Body of pancreas (tissue), 4 donors: ENCODE measurements at regions not wholly inside any gene's neighbourhood (a gene's known extent, or its start where the extent isn't known, plus 50 kb on each side); places are given as distances from the start of the nearest gene placed in this dataset.

ENCODE experiments used
- ATAC-seq: fragments of 150-250 bp; one replicate; pipeline ENCODE4 v1.9.1; 2016
- DNase-seq, 4 donors: peaks; one replicate each; pipeline ENCODE4 v3.0.0-alpha.2; 2019
- H3K27ac ChIP-seq, 4 donors: fragments of 200-600 bp; sonication (generic); 1 replicate in 3 of 4; 2 replicates in 1 of 4; pipeline versions ENCODE4 v1.5.1 to v1.6.1; 2016 to 2019; ENCODE audit warnings: mild to moderate bottlenecking in 1 of 4, mixed read lengths in 1 of 4, moderate library complexity in 1 of 4
- H3K27me3 ChIP-seq, 2 donors: fragments of 200-600 bp; sonication (generic); one replicate each; pipeline ENCODE4 v1.6.0; 2016; ENCODE audit warnings: mild to moderate bottlenecking in 1 of 2
- H3K36me3 ChIP-seq, 2 donors: fragments of 200-600 bp; sonication (generic); replicated peaks in 1 of 2; 2 replicates each; pipeline ENCODE4 v1.5.1; 2016; ENCODE audit warnings: low read depth in 2 of 2; ENCODE audit not compliant: insufficient read depth in 1 of 2
- H3K4me1 ChIP-seq: fragments of 200-600 bp; sonication (generic); one replicate; pipeline ENCODE4 v1.6.0; 2016
- H3K4me3 ChIP-seq, 2 donors: fragments of 200-600 bp; sonication (generic); 1 replicate in 1 of 2; 2 replicates in 1 of 2; pipeline ENCODE4 v1.5.1; 2016 to 2019
- H3K9me3 ChIP-seq, 3 donors: fragments of 200-600 bp; sonication (generic); 1 replicate in 2 of 3; 2 replicates in 1 of 3; pipeline ENCODE4 v1.5.1; 2016
- CTCF ChIP-seq, 7 experiments: fragments of 450-650 bp in 4 of 7; fragments of 200-600 bp in 3 of 7; sonication (generic) in 3 of 7; IDR thresholded peaks; one replicate each; pipeline ENCODE4 v1.5.1; 2016 to 2019; ENCODE audit warnings: antibody characterized with exemption in 7 of 7
- POLR2A ChIP-seq, 3 donors: fragments of 450-650 bp; IDR thresholded peaks; one replicate each; pipeline ENCODE4 v1.6.1; 2016; ENCODE audit warnings: antibody characterized with exemption in 3 of 3, mild to moderate bottlenecking in 2 of 3
- WGBS, 2 donors: methylation state at CpG; one replicate each; pipeline ENCODE4 v1.1.5; 2017; 5-methylcytosine and 5-hydroxymethylcytosine counted together
- intact Hi-C: fragments of 100-400 bp; cut with DNase I; formaldehyde crosslinking; loops from one replicate; pipeline ENCODE4 v1.15.1; 2023

GRCh38 chr9:7402334-7403027, 397.1 kb downstream of the DMAC1 start:
- ATAC-seq = no peak
- TF ChIP-seq POLR2A (IDR thresholded peaks at IDR 0.05) = no peak
- no peak for TF ChIP-seq CTCF (IDR thresholded peaks at IDR 0.05)
- DNase-seq = no peak
- intact Hi-C loops = no loop called here
- Histone ChIP-seq H3K4me1 (no peaks in the 10 kb centered on the region), H3K36me3 (no peaks in the 10 kb centered on the region), H3K9me3 (no peaks in the 10 kb centered on the region), H3K27me3 (no peaks in the 10 kb centered on the region), H3K4me3 (no peak overlapping the region), H3K27ac (no peak overlapping the region)
- 47 to 55% methylated on average over 2 of the region's 2 CpGs for WGBS, 2 donors

GRCh38 chr9:7401116-7401515, 398.5 kb downstream of the DMAC1 start:
- 79 to 87% methylated on average over 2 of the region's 2 CpGs for WGBS, 2 donors

DNA sequence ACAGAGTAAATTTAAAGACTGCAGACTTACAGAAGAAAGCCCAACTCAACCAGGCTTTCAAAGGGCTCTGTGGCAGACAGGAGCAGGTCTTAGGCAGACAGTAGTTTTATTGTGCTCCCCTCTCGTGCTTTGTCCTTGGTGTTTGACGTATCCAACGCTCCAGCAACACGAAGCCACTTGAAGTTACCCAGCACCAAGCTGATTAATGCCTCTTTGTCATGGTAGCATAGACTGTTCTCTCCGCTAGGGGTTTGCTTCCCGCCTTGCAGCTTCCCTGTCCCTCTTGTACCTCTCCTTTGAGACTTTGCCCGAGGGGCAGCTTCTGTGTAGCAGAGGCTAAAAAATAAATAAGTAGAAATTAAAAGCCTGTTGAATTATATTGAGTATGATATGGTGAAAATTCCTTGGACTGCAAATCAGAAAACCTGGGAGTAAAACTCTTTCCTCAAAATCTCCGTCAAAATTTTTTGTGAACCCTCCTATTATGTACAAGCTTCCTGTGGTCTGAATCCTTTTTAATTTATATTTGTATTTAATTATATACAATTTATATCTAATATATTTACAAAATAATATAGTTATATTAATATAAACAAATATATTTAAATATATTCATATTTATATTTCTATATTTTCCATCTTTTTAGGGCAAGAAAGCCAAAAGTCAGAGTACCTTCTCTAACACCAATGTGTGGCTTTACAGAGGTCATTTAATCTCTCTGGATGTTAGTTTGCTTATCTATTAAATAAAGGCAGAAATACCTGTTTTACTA, 405.4 kb downstream of the DMAC1 start:
- Histone ChIP-seq H3K27me3 (no peaks in the 10 kb centered on the region), H3K27ac (no peak overlapping the region), H3K4me1 (no peaks in the 10 kb centered on the region), H3K36me3 (no peaks in the 10 kb centered on the region), H3K9me3 (no peaks in the 10 kb centered on the region), H3K4me3 (no peak overlapping the region)
- intact Hi-C loops = no loop called here
- 39 to 54% methylated on average over 8 of the region's 8 CpGs for WGBS, 2 donors
- TF ChIP-seq CTCF (IDR thresholded peaks at IDR 0.05) (no peak), POLR2A (IDR thresholded peaks at IDR 0.05) (no peak)
- DNase-seq (no peak), ATAC-seq (no peak)

More at GRCh38 chr9:7401116-7401515, 398.5 kb downstream of the DMAC1 start:
- Histone ChIP-seq H3K27me3 (no peaks in the 10 kb centered on the region), H3K36me3 (no peaks in the 10 kb centered on the region), H3K4me3 (no peak overlapping the region), H3K27ac (no peak overlapping the region), H3K9me3 (no peaks in the 10 kb centered on the region), H3K4me1 (no peaks in the 10 kb centered on the region)
- TF ChIP-seq CTCF (IDR thresholded peaks at IDR 0.05) (no peak), POLR2A (IDR thresholded peaks at IDR 0.05) (no peak)
- intact Hi-C loops = no loop called here
- DNase-seq (no peak), ATAC-seq (no peak)

DNA sequence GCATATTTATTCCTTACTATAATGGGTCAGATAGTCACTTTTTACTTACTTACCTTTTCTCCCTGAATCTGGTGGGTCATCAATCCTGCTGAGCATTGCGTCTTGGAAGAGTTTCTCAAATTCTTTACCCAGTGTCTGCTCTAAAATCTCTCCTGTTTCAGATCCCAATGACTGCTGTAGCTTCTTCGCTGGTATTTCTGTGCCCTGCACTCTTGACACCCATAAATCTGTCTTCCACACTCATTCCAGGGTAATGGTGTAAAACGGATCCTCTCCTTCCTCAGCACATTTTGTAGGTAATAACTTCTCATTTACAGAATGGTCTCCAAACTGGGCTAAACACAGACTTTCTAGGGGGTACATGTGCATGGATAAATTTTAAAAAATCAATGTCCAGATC, 407.4 kb downstream of the DMAC1 start:
- WGBS, 2 donors = 73 to 78% methylated on average over 3 of the region's 3 CpGs
- TF ChIP-seq POLR2A (IDR thresholded peaks at IDR 0.05) (no peak), CTCF (IDR thresholded peaks at IDR 0.05) (no peak)

More for the DNA sequence above, 407.4 kb downstream of the DMAC1 start:
- no peak for ATAC-seq
- no peak for DNase-seq
- no peaks in the 10 kb centered on the region for H3K9me3 ChIP-seq
- no peaks in the 10 kb centered on the region for H3K27me3 ChIP-seq
- H3K36me3 ChIP-seq = no peaks in the 10 kb centered on the region
- intact Hi-C loops = no loop called here
- H3K4me3 ChIP-seq = no peak overlapping the region
- H3K4me1 ChIP-seq = no peaks in the 10 kb centered on the region
- no peak overlapping the region for H3K27ac ChIP-seq
